NCI-H69 (cell line): ENCODE measurements at regions not wholly inside any gene's neighbourhood (a gene's known extent, or its start where the extent isn't known, plus 50 kb on each side); places are given as distances from the start of the nearest gene placed in this dataset.

Experiments used
- DNase-seq: peaks from one replicate; lab custom pipeline; 2025; lab: John Stamatoyannopoulos, UW

DNA sequence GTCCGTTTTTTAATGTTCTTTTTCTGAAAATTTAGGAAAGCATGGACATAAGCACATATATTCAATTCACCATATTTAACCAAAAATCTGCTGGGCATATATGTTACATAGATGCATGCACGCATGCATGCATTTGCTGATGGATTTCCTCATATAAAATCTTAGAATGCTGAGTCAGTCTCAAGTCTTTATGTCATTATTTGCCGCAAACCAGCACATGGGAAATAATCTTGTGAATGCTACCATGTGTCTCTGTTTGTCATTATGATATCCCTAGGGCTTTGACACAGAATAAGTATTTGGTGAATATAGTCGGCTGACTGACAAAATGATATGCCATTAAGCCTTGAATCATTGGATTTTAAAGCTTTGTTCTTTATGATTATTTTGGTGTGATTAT, 776.5 kb downstream of the KCNT2 start:
- peak; percentile 34 for DNase-seq

DNA sequence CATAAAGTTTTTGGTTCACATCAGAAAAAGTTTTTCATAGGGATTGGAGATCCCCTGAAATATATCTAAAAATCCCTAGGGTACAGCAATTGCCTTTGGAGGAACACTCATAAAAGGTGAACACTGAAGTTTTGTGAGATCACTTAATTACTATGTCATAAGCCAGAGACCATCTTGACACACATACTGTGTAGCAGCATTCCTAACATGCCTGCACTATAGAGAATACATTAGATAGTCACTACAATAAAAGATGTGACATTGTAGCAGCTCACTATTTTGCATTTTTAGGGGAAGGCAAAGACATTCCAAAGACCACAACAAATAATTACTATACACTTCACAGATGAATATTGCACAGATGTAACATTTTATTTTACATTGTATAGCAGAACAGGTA, 779.9 kb downstream of the KCNT2 start:
- DNase-seq, result no peak

GRCh38 chr1:195820925-195821324, 787.3 kb downstream of the KCNT2 start:
- DNase-seq, result no peak

DNA sequence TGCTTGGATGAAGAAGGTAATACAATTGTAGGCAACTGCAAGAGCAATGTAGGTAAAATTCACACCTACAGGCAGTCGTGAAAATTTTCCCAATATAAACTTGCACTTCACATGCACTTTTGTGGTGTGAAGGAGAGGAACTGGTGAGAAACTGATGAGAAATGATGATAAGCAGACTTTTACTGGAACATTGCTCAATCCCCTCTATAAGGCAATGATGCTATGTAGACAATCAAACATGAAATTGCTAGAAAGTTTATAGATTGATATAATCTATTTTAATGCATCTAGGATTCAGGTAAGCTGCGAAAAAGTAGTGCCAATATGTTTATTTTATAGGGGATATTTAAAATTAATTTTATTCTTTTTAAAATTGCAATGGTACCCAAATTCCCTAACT, 802.2 kb downstream of the KCNT2 start:
- no peak for DNase-seq

DNA sequence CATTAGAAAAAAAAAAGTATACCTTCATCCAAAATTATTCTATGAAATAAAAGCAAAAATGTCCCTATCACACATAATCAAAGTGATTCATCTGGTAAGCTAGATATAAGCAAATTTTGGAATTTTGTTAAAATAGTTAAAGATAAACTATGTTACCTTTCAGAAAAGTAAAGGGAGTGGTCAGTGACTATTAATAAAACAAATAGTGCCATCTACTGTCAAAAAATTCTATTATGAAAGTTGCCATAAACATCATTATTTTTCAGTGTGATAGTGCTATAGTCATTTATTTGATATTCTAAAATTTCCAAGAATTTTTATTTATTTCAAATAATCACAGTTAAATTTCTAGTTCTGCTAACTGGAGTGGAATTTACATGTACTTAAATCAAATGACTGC, 803.7 kb downstream of the KCNT2 start:
- DNase-seq, result peak; percentile 23

GRCh38 chr1:195799016-195799415, 809.2 kb downstream of the KCNT2 start:
- no peak for DNase-seq

DNA sequence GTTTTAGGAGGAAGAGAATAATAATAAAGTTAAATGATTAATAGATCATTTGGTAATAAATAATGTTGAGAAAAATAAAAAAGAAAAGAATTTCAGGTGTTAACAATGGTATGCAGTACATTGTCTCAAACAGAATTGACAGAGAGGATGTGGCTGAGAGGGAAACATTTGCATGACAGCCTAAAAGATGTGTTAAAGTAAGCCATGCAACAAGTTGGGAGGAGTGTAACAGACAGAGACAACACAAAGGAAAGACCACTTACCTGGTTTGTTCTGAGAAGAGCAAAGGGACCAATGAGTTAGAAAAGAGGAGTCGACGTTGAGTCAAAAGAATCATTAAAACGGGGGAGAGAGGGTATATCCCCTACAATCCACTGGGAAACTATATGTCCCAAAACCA, 814.0 kb downstream of the KCNT2 start:
- no peak for DNase-seq

DNA sequence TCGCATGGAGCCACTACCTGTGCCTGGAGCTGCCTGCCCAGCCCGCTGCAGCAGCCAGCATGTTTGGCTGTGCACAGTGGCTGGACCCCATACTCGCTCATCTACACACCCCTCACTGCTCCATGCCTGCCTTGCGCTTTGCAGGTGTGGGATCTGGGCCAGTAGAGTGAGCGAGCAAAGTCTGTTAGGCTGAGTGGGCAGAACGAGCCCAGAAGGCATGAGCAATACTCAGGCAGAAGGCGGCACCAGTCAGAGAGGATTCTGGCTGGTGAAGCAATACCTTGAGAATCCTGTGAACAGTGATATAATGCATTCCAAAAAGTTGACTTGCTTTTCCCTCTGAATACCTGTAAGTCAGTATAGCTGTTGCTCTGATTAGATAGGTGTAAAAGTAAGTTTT, 816.4 kb downstream of the KCNT2 start:
- no peak for DNase-seq

DNA sequence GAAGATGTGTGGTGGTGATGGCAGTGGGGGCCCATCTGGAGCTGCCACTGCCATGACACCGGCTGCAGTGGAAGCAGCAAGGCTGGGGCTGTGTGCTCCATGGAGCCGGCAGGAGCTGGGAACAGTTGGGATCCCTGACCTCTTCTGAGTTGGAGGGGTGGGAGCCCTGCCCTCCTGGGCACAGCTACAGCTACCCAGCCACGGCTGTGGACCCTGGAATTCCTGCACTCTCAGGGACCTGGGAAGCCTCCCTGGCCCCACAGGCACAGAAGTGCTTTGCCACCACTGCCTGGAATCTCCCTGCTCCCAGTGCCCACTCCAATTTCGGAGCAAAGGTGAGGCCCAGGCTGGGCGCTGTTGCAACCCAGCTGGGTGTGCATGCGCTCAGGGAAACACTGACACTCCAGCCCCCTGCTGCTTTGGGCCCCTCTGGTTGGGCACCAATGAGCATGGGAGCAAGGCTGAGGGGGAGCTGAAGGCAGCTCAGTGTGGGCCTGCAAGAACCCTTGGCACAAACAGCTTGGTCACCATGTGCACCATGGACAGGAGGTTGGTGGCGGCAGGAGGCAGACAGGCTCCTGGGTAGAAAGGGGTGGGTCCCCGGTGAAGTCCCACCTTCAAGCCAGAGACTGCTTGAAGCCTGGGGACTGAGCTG, 817.6 kb downstream of the KCNT2 start:
- DNase-seq, result no peak

GRCh38 chr1:195789321-195789720, 818.9 kb downstream of the KCNT2 start:
- DNase-seq, result no peak

DNA sequence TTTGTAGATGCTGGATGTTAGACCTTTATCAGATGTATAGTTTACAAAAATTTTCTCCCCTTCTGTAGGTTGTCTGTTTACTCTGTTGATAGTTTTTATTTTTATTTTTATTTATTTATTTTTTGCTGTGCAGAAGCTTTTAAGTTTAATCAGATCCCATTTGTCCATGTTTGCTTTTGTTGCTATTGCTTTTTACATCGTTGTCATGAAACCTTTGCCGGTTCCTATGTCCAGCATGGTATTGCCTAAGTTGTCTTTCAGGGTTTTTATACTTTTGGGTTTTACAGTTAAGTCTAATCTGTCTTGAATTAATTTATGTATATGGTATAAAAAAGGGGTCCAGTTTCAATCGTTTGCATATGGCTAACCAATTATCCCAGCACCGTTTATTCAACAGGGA, 819.5 kb downstream of the KCNT2 start:
- DNase-seq, result no peak

DNA sequence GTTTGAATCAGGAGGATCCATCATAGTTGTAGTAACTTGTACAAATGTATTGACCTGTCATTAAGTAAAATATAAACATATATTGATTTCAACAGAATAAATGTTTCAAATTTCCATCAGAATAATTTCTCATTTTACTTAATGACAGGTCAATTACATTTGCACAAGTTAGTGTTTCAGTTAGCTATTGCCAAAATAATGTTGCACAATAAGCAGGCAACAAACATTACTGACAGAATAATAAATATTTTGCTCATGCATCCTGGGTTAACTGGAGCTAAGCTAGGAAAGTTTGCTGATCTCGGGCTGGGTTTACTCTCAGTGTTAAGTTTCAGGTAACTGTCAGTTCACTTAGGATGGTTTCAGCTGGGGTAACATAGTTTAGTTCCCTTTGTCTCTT, 822.4 kb downstream of the KCNT2 start:
- DNase-seq, result no peak

- DNase-seq, result peak; percentile 23
Measured at GRCh38 chr1:195773931-195774330, 834.3 kb downstream of the KCNT2 start.

DNA sequence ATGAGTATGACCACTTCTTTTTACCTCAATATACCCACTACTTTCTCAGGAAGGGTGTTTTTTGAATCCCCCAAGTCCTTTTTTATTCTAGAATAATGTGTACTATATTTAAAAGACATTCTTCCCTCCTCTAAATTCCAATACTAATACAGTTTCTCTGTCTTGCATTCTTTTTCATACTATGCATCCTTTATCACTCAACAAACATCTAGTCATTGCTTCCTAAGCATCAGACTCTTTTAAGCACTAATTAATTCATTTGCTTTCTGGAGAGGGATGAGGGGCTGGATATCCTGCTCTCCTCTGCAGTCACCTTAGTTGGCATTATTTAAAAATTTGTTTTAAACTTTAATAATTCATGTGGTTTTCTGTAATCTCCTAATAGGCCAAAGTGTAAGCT, 838.8 kb downstream of the KCNT2 start:
- no peak for DNase-seq

GRCh38 chr1:195768936-195769335, 839.3 kb downstream of the KCNT2 start:
- DNase-seq, result no peak

GRCh38 chr1:195768377-195768776, 839.9 kb downstream of the KCNT2 start:
- DNase-seq, result no peak

DNA sequence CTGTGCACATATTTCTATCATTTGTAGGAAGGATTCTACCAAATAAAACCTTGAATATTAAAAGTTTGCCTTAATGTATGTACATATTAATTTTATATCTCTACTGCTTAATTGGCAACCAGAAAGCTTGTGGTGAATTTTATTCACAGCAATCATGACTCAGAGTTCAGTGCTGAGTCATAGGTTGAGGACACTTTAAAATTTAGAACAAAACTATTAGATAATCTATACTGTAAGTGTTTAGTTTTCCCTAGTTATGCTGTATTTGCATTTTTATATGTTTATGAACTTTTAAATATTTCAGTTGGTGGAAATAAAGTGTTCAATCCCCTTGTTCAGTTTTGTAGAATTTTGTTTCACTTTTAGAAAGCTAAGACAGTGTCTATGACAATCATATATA, 841.5 kb downstream of the KCNT2 start:
- DNase-seq, result no peak

- DNase-seq, result no peak
Measured at GRCh38 chr1:195765099-195765498, 843.1 kb downstream of the KCNT2 start.

DNA sequence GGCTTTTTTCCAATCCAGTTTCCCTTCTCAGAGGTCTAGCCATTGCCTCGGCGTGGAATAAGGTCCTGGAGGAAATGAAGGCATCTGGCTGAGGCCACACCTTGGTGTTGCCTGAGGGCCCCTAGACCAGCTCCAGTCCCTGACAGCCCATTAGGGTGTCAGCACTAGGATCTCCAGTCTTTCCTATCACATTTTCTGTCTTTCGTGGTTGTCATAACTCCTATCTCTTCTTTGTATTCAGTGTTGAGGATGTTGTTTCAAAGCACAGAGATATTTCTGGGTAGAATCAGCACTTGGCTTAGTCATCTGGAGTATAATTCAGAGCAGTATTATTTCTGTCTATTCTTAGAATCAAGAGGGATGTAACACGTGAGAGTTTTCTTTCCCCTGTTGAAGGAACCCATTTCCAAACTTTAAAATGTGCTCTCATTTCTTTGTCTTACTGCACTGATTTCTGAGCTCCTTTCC, 844.3 kb downstream of the KCNT2 start:
- peak; percentile 42 for DNase-seq

DNA sequence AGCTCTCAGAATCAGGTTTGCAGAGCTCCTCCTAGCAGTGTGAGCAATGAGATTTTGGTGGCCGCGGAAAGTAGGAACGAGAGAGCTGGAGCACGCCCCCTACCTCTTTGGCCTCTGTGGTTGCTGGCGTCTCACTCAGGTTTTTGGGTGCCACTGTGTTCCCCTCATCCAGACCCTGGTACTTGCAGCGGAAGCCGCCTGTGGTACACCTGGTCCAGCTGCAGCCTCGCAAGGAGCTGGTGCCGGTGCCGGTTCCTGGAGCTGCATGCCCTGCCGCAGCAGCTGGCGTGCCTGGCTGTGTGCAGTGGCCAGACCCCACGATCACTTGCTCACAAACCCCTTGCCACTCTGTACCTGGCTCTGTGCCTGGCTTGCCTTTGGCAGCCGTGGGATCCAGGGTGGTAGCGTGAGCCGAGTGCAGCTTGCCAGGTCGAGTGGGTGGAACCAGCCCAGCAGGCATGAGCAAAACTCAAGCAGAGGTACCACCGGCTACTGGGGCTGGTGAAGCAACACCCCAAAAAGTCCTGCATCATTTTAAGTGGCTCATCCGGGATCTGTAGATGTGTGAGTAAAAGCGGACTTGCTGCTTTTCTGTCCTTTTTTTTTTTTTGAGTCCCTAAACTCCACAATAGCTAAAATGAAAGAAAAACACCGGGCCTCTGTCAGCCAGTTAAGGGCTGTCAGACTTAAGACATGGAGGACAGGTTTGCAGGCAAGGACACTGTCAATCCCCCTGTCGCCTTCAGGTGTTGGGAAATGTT, 844.9 kb downstream of the KCNT2 start:
- DNase-seq, result no peak

- peak; percentile 51 for DNase-seq
Measured at GRCh38 chr1:195761104-195761503, 847.1 kb downstream of the KCNT2 start.

DNA sequence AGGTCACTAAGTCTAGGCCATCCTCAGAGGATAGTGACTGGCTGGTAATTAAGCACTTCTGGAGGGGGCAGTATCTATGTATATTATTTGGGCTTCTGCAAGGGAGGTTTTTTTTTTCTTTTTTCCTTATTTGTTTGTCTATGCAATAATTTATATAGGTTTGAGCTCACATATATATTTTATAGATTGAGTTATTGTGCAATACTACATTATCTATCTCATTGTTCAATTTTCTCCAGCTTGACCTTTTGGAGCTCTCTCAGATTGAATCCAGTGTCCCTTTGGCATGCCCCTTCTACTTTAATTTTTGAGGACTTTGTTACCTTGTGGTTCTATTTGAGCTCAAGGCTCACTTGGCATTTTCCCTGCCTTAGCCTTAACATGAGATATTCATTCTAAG, 852.1 kb downstream of the KCNT2 start:
- DNase-seq, result no peak

- DNase-seq, result peak; percentile 20
Measured at GRCh38 chr1:195754874-195755273, 853.4 kb downstream of the KCNT2 start.

- DNase-seq, result no peak
Measured at GRCh38 chr1:195754303-195754702, 853.9 kb downstream of the KCNT2 start.
